ENCODE measurements at regions not wholly inside any gene's neighbourhood (a gene's known extent, or its start where the extent isn't known, plus 50 kb on each side); places are given as distances from the start of the nearest gene placed in this dataset.

- H3K27ac Mint-ChIP-seq (ENCODE audit: unreplicated experiment): peak overlapping the region; percentile 7
- H3K4me3 Mint-ChIP-seq (ENCODE audit: unreplicated experiment): no peak overlapping the region
- H3K27me3 ChIP-seq (ENCODE audit: insufficient read depth, low read length): no peaks in the 10 kb centered on the region
- no peaks in the 10 kb centered on the region for H4K20me1 ChIP-seq (ENCODE audit: insufficient read depth, low read length)
- H3K27me3 Mint-ChIP-seq (ENCODE audit: low read depth, unreplicated experiment): peaks cover 5% of the 10 kb centered on the region
- FAIRE-seq (no peak), DNase-seq (ENCODE audit: low read depth) (peak; percentile 41)
- no peak overlapping the region for H3K4me2 ChIP-seq (ENCODE audit: low read length)
- no peak overlapping the region for H3K4me3 ChIP-seq (ENCODE audit: insufficient read depth, low read depth, low read length)
- peak overlapping the region; percentile 22 for H2AFZ ChIP-seq (ENCODE audit: low read depth, low read length)
- no peaks in the 10 kb centered on the region for H3K79me2 ChIP-seq (ENCODE audit: insufficient read depth, low read length)
- peaks cover 43% of the 10 kb centered on the region for H3K4me1 Mint-ChIP-seq (ENCODE audit: low read depth, unreplicated experiment)
- no peaks in the 10 kb centered on the region for H3K9me3 ChIP-seq (ENCODE audit: insufficient read depth, low read depth, low read length)
- no peaks in the 10 kb centered on the region for H3K36me3 Mint-ChIP-seq (ENCODE audit: low read depth, unreplicated experiment)
- H3K9me3 Mint-ChIP-seq (ENCODE audit: unreplicated experiment): no peaks in the 10 kb centered on the region
- H3K36me3 ChIP-seq (ENCODE audit: insufficient read depth, low read length): no peaks in the 10 kb centered on the region
- no peak overlapping the region for H3K27ac ChIP-seq (ENCODE audit: low read depth, low read length)
- H3K4me1 ChIP-seq (ENCODE audit: insufficient read depth, low read length): peaks cover 36% of the 10 kb centered on the region
- H3K9ac ChIP-seq (ENCODE audit: low read length): no peak overlapping the region
- TF ChIP-seq EZH2 (IDR thresholded peaks at IDR 0.05; ENCODE audit: insufficient read depth, low read length): no peak
- TF ChIP-seq CTCF (IDR thresholded peaks at IDR 0.05; ENCODE audit: insufficient read depth, low read depth, low read length): no peak
Observed at GRCh38 chr11:113549611-113550578, 74.7 kb upstream of the DRD2 start.

- Mint-ChIP-seq H3K27me3 (ENCODE audit: low read depth, unreplicated experiment) (peaks cover 5% of the 10 kb centered on the region), H3K4me1 (ENCODE audit: low read depth, unreplicated experiment) (peaks cover 37% of the 10 kb centered on the region), H3K4me3 (ENCODE audit: unreplicated experiment) (no peak overlapping the region), H3K27ac (ENCODE audit: unreplicated experiment) (no peak overlapping the region), H3K9me3 (ENCODE audit: unreplicated experiment) (no peaks in the 10 kb centered on the region), H3K36me3 (ENCODE audit: low read depth, unreplicated experiment) (no peaks in the 10 kb centered on the region)
- no peak for TF ChIP-seq CTCF (IDR thresholded peaks at IDR 0.05; ENCODE audit: insufficient read depth, low read depth, low read length)
- TF ChIP-seq EZH2 (IDR thresholded peaks at IDR 0.05; ENCODE audit: insufficient read depth, low read length): no peak
- no peak overlapping the region for H3K27ac ChIP-seq (ENCODE audit: low read depth, low read length)
- no peaks in the 10 kb centered on the region for H3K9me3 ChIP-seq (ENCODE audit: insufficient read depth, low read depth, low read length)
- no peaks in the 10 kb centered on the region for H3K27me3 ChIP-seq (ENCODE audit: insufficient read depth, low read length)
- H3K4me3 ChIP-seq (ENCODE audit: insufficient read depth, low read depth, low read length): no peak overlapping the region
- FAIRE-seq: peak; percentile 90
- no peak overlapping the region for H3K9ac ChIP-seq (ENCODE audit: low read length)
- H2AFZ ChIP-seq (ENCODE audit: low read depth, low read length): no peak overlapping the region
- H3K36me3 ChIP-seq (ENCODE audit: insufficient read depth, low read length): no peaks in the 10 kb centered on the region
- peaks cover 35% of the 10 kb centered on the region for H3K4me1 ChIP-seq (ENCODE audit: insufficient read depth, low read length)
- no peak for DNase-seq (ENCODE audit: low read depth)
- H3K4me2 ChIP-seq (ENCODE audit: low read length): no peak overlapping the region
- no peaks in the 10 kb centered on the region for H3K79me2 ChIP-seq (ENCODE audit: insufficient read depth, low read length)
- H4K20me1 ChIP-seq (ENCODE audit: insufficient read depth, low read length): no peaks in the 10 kb centered on the region
Observed at GRCh38 chr11:113549061-113549460, 73.9 kb upstream of the DRD2 start.

GRCh38 chr11:113547739-113548138 lies 72.5 kb upstream of the DRD2 start:
- no peak for FAIRE-seq
- H3K27ac Mint-ChIP-seq (ENCODE audit: unreplicated experiment): no peak overlapping the region

More at GRCh38 chr11:113547739-113548138, 72.5 kb upstream of the DRD2 start:
- Mint-ChIP-seq H3K9me3 (ENCODE audit: unreplicated experiment) (no peaks in the 10 kb centered on the region), H3K36me3 (ENCODE audit: low read depth, unreplicated experiment) (no peaks in the 10 kb centered on the region), H3K4me1 (ENCODE audit: low read depth, unreplicated experiment) (peaks cover 26% of the 10 kb centered on the region), H3K4me3 (ENCODE audit: unreplicated experiment) (no peak overlapping the region), H3K27me3 (ENCODE audit: low read depth, unreplicated experiment) (peaks cover 5% of the 10 kb centered on the region)
- Histone ChIP-seq H3K27me3 (ENCODE audit: insufficient read depth, low read length) (no peaks in the 10 kb centered on the region), H3K4me1 (ENCODE audit: insufficient read depth, low read length) (peaks cover 23% of the 10 kb centered on the region), H4K20me1 (ENCODE audit: insufficient read depth, low read length) (no peaks in the 10 kb centered on the region), H3K36me3 (ENCODE audit: insufficient read depth, low read length) (no peaks in the 10 kb centered on the region), H2AFZ (ENCODE audit: low read depth, low read length) (peak overlapping the region; percentile 31), H3K9ac (ENCODE audit: low read length) (no peak overlapping the region), H3K27ac (ENCODE audit: low read depth, low read length) (peak overlapping the region; percentile 30), H3K4me3 (ENCODE audit: insufficient read depth, low read depth, low read length) (no peak overlapping the region), H3K4me2 (ENCODE audit: low read length) (peak overlapping the region; percentile 50), H3K79me2 (ENCODE audit: insufficient read depth, low read length) (no peaks in the 10 kb centered on the region), H3K9me3 (ENCODE audit: insufficient read depth, low read depth, low read length) (no peaks in the 10 kb centered on the region)
- TF ChIP-seq EZH2 (IDR thresholded peaks at IDR 0.05; ENCODE audit: insufficient read depth, low read length) (no peak), CTCF (IDR thresholded peaks at IDR 0.05; ENCODE audit: insufficient read depth, low read depth, low read length) (no peak)
- DNase-seq (ENCODE audit: low read depth): no peak

All from astrocyte (in vitro differentiated cells and primary cell).